DOHH2 (cell line): ENCODE measurements at regions not wholly inside any gene's neighbourhood (a gene's known extent, or its start where the extent isn't known, plus 50 kb on each side); places are given as distances from the start of the nearest gene placed in this dataset.

Source experiments
- H3F3A ChIP-seq: fragments of 200-600 bp; sonication (generic), shearing (Covaris generic); 2 replicates; pipeline ENCODE4 v1.6.0; 2016; ENCODE audit warnings: antibody characterized with exemption, mild to moderate bottlenecking; ENCODE audit not compliant: control insufficient read depth, insufficient read depth
- H3K27ac ChIP-seq: fragments of 200-600 bp; sonication (generic); 2 replicates; pipeline ENCODE4 v1.5.1; 2014; ENCODE audit warnings: low read depth, mild to moderate bottlenecking, low read length, moderate library complexity
- H3K27me3 ChIP-seq: fragments of 200-600 bp; sonication (generic); 2 replicates; pipeline ENCODE4 v1.6.1; 2014; ENCODE audit warnings: mild to moderate bottlenecking, low read length, mixed read lengths; ENCODE audit not compliant: control insufficient read depth
- H3K36me3 ChIP-seq: fragments of 200-600 bp; sonication (generic); 2 replicates; pipeline ENCODE4 v1.6.1; 2014; ENCODE audit warnings: mild to moderate bottlenecking, low read length, moderate library complexity, mixed read lengths; ENCODE audit not compliant: control insufficient read depth
- H3K4me1 ChIP-seq: fragments of 200-600 bp; sonication (generic); 2 replicates; pipeline ENCODE4 v1.6.1; 2014; ENCODE audit warnings: mild to moderate bottlenecking, low read length, mixed read lengths; ENCODE audit not compliant: control insufficient read depth
- H3K4me2 ChIP-seq: fragments of 200-600 bp; sonication (generic); 2 replicates; pipeline ENCODE4 v1.6.0; 2014; ENCODE audit warnings: mild to moderate bottlenecking, low read length, moderate library complexity
- H3K4me3 ChIP-seq: fragments of 200-600 bp; sonication (generic); 2 replicates; pipeline ENCODE4 v1.5.1; 2014; ENCODE audit warnings: mild to moderate bottlenecking, low read length, mixed read lengths
- H3K79me2 ChIP-seq: fragments of 200-600 bp; sonication (generic); 2 replicates; pipeline ENCODE4 v1.6.1; 2014; ENCODE audit warnings: mild to moderate bottlenecking, low read length, mixed read lengths; ENCODE audit not compliant: control insufficient read depth
- H3K9me2 ChIP-seq: fragments of 200-600 bp; sonication (generic); replicated peaks from 2 replicates; pipeline ENCODE4 v1.6.1; 2014; ENCODE audit warnings: mild to moderate bottlenecking, low read length, mixed read lengths; ENCODE audit not compliant: control insufficient read depth
- H3K9me3 ChIP-seq: fragments of 200-600 bp; sonication (generic); 2 replicates; pipeline ENCODE4 v1.6.1; 2014; ENCODE audit warnings: antibody characterized with exemption, low read length, mixed read lengths; ENCODE audit not compliant: control insufficient read depth, insufficient read depth
- H4K20me1 ChIP-seq: fragments of 200-600 bp; sonication (generic); 2 replicates; pipeline ENCODE4 v1.6.0; 2014; ENCODE audit warnings: low read depth, mild to moderate bottlenecking, antibody characterized with exemption, low read length, moderate library complexity; ENCODE audit not compliant: control insufficient read depth, insufficient read depth
- EZH2phosphoT487 ChIP-seq: fragments of 200-600 bp; sonication (generic); IDR thresholded peaks from 2 replicates; pipeline ENCODE4 v1.6.1; 2017; ENCODE audit warnings: borderline replicate concordance, mild to moderate bottlenecking, antibody characterized with exemption, low read length, moderate library complexity, mixed read lengths
- TF ChIP-seq, protein P1 (sequence below): fragments of 200-600 bp; sonication (generic); IDR thresholded peaks from one replicate; pipeline ENCODE4 v1.5.1; 2014; ENCODE audit warnings: antibody characterized with exemption, mild to moderate bottlenecking, low read depth, low read length; ENCODE audit not compliant: poor library complexity, severe bottlenecking

DNA sequence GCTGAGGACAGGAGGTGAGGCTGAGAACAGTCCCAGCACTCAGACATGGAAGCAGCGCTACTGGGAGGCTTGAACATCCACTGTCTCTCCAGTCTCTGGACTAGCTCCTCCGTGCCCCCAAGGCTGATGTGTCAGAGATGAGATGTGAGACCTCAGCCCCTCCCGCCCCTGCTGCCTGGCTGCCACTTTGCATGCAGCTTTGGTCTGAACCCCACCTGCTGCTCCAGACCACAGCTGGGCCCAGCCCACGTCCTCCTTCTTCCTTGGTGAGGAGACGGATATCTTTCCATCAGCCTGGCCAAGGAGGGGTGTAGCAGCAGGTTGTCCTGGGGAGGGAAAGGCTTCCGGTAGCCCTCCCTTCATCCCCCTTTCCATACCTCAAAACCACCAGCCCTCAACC, 148.0 kb upstream of the B3GAT1 start:
- TF ChIP-seq, protein P1, sequence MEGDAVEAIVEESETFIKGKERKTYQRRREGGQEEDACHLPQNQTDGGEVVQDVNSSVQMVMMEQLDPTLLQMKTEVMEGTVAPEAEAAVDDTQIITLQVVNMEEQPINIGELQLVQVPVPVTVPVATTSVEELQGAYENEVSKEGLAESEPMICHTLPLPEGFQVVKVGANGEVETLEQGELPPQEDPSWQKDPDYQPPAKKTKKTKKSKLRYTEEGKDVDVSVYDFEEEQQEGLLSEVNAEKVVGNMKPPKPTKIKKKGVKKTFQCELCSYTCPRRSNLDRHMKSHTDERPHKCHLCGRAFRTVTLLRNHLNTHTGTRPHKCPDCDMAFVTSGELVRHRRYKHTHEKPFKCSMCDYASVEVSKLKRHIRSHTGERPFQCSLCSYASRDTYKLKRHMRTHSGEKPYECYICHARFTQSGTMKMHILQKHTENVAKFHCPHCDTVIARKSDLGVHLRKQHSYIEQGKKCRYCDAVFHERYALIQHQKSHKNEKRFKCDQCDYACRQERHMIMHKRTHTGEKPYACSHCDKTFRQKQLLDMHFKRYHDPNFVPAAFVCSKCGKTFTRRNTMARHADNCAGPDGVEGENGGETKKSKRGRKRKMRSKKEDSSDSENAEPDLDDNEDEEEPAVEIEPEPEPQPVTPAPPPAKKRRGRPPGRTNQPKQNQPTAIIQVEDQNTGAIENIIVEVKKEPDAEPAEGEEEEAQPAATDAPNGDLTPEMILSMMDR: no peak
- TF ChIP-seq EZH2phosphoT487: no peak
- no peak overlapping the region for H3K27ac ChIP-seq
- H3K36me3 ChIP-seq: no peaks in the 10 kb centered on the region
- no peaks in the 10 kb centered on the region for H3K9me2 ChIP-seq
- H3F3A ChIP-seq: no peaks in the 10 kb centered on the region
- no peaks in the 10 kb centered on the region for H4K20me1 ChIP-seq
- no peak overlapping the region for H3K4me2 ChIP-seq
- H3K4me1 ChIP-seq: no peaks in the 10 kb centered on the region
- no peaks in the 10 kb centered on the region for H3K79me2 ChIP-seq
- no peaks in the 10 kb centered on the region for H3K9me3 ChIP-seq
- H3K4me3 ChIP-seq: no peak overlapping the region
- H3K27me3 ChIP-seq: no peaks in the 10 kb centered on the region

GRCh38 chr11:134559602-134559962, 147.5 kb upstream of the B3GAT1 start:
- no peaks in the 10 kb centered on the region for H3K27me3 ChIP-seq
- no peak overlapping the region for H3K27ac ChIP-seq
- H3K9me2 ChIP-seq: no peaks in the 10 kb centered on the region
- no peaks in the 10 kb centered on the region for H3K79me2 ChIP-seq
- TF ChIP-seq, protein P1: no peak
- no peak for TF ChIP-seq EZH2phosphoT487
- H3F3A ChIP-seq: no peaks in the 10 kb centered on the region
- no peaks in the 10 kb centered on the region for H4K20me1 ChIP-seq
- no peaks in the 10 kb centered on the region for H3K9me3 ChIP-seq
- no peaks in the 10 kb centered on the region for H3K36me3 ChIP-seq
- H3K4me1 ChIP-seq: no peaks in the 10 kb centered on the region
- no peak overlapping the region for H3K4me2 ChIP-seq
- H3K4me3 ChIP-seq: no peak overlapping the region

- H3K27ac ChIP-seq: no peak overlapping the region
- no peak overlapping the region for H3K4me2 ChIP-seq
These were observed 147.0 kb upstream of the B3GAT1 start for GRCh38 chr11:134558916-134559601.

More at GRCh38 chr11:134558916-134559601, 147.0 kb upstream of the B3GAT1 start:
- Histone ChIP-seq H3K9me2 (no peaks in the 10 kb centered on the region), H3K4me1 (no peaks in the 10 kb centered on the region), H3K27me3 (no peaks in the 10 kb centered on the region), H3K4me3 (no peak overlapping the region), H4K20me1 (no peaks in the 10 kb centered on the region), H3K9me3 (no peaks in the 10 kb centered on the region), H3F3A (no peaks in the 10 kb centered on the region), H3K79me2 (no peaks in the 10 kb centered on the region), H3K36me3 (no peaks in the 10 kb centered on the region)
- no peak for TF ChIP-seq EZH2phosphoT487
- TF ChIP-seq, protein P1: no peak
